Breast epithelium (tissue), 3 donors: ENCODE measurements at regions not wholly inside any gene's neighbourhood (a gene's known extent, or its start where the extent isn't known, plus 50 kb on each side); places are given as distances from the start of the nearest gene placed in this dataset.
A peak's percentile ranks its signal among the peaks of the same experiment; 100 is the strongest.

Experiments used
- CTCF ChIP-seq, 3 donors: fragments of 450-650 bp; IDR thresholded peaks; one replicate each; pipeline ENCODE4 v1.5.1; 2016 to 2017; ENCODE audit warnings: antibody characterized with exemption in 3 of 3, mild to moderate bottlenecking in 3 of 3, moderate library complexity in 3 of 3
- POLR2A ChIP-seq: fragments of 450-650 bp; IDR thresholded peaks from one replicate; pipeline ENCODE4 v1.6.1; 2016; ENCODE audit warnings: antibody characterized with exemption, mild to moderate bottlenecking, moderate library complexity
- POLR2AphosphoS5 ChIP-seq, 3 donors: sonication (generic); formaldehyde crosslinking; IDR thresholded peaks; one replicate each; pipeline ENCODE4 v1.6.1; 2017; ENCODE audit warnings: antibody characterized with exemption in 3 of 3

GRCh38 chr14:29222671-29223268 lies 456.2 kb downstream of the FOXG1 start:
- TF ChIP-seq CTCF (IDR thresholded peaks at IDR 0.05) (peak in 1 of 3 donors; percentile 34), POLR2AphosphoS5 (IDR thresholded peaks at IDR 0.05) (no peak), POLR2A (no peak)
